ENCODE measurements at regions not wholly inside any gene's neighbourhood (a gene's known extent, or its start where the extent isn't known, plus 50 kb on each side); places are given as distances from the start of the nearest gene placed in this dataset.

DNA sequence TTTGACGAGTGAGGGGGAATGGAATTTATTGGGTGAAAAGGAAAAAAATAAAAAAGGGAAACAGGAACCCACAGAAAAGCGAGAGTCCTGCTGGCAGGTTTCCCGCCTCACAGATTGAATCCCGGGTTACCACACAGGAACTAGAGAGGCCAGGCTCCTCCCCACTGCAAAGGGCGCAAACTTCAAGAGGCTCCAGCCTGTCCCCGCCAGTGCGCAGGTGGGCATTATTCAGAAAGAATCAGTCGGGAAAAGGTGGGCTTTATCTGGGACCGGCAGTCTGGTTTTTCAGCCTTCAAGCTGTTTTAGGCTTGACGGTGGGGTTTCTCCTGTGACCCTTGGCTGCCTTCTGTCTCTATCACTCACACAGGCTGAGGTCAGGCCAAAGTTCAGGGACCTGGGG is 1496.8 kb downstream of the RPA4 start:
- Histone ChIP-seq H3K27me3 (ENCODE audit: control insufficient read depth in 2 of 2, insufficient read depth in 2 of 2, low read length in 2 of 2) (no peaks in the 10 kb centered on the region), H4K20me1 (replicated peaks; ENCODE audit: control insufficient read depth, insufficient read depth, low read length) (no peaks in the 10 kb centered on the region), H3K9ac (ENCODE audit: insufficient read depth in 1 of 2, low read depth in 2 of 2, low read length in 2 of 2) (no peak overlapping the region), H2AFZ (ENCODE audit: low read depth, low read length) (no peak overlapping the region), H3K4me1 (replicated peaks in 1 of 2; ENCODE audit: control insufficient read depth in 2 of 2, insufficient read depth in 2 of 2, low read length in 2 of 2) (no peaks in the 10 kb centered on the region), H3K4me3 (no peak overlapping the region), H3K27ac (ENCODE audit: extremely low read depth, low read depth, low read length) (no peak overlapping the region), H3K9me3 (replicated peaks; ENCODE audit: control insufficient read depth, insufficient read depth, low read depth, low read length) (no peaks in the 10 kb centered on the region), H3K36me3 (ENCODE audit: control insufficient read depth, insufficient read depth, low read length) (no peaks in the 10 kb centered on the region), H3K9me1 (ENCODE audit: control insufficient read depth, insufficient read depth, low read length) (no peaks in the 10 kb centered on the region), H3K4me2 (ENCODE audit: insufficient read depth, low read length) (no peak overlapping the region), H3K79me2 (ENCODE audit: control insufficient read depth, insufficient read depth, low read length) (no peaks in the 10 kb centered on the region)
- no TSS peak for BruUV-seq (replicated peaks)
- POLR2A ChIA-PET, result no interaction called here
- CTCF ChIA-PET (ENCODE audit: low intra/inter-chr PET ratio), result no interaction called here
- intact Hi-C loops (cut with micrococcal nuclease), result no loop called here
- no peak for ATAC-seq
- in situ Hi-C loops (cut with MboI), result no loop called here
- no peak for DNase-seq (ENCODE audit: extremely low read depth in 1 of 4, low spot score in 3 of 4)
- FAIRE-seq, result no peak
- TF ChIP-seq TAF15 (IDR thresholded peaks at IDR 0.05; ENCODE audit: low read depth, low read length) (no peak), ZNF165 (CRISPR knock-in tag; IDR thresholded peaks at IDR 0.05; ENCODE audit: borderline replicate concordance) (no peak), SIRT6 (IDR thresholded peaks at IDR 0.05; ENCODE audit: low read depth, low read length) (no peak), NCOA4 (IDR thresholded peaks at IDR 0.05; ENCODE audit: partially characterized antibody) (no peak), BRD4 (IDR thresholded peaks at IDR 0.05) (no peak), THRA (IDR thresholded peaks at IDR 0.05) (no peak), MBD2 (IDR thresholded peaks at IDR 0.05; ENCODE audit: borderline replicate concordance, low read depth) (no peak), CREB1 (IDR thresholded peaks at IDR 0.05) (no peak), CREB1 (CRISPR knock-in tag; IDR thresholded peaks at IDR 0.05) (no peak), ZNF384 (IDR thresholded peaks at IDR 0.05; ENCODE audit: low read depth, low read length) (no peak), ZNF507 (tag; conservative IDR thresholded peaks at IDR 0.05) (no peak), FOXK1 (CRISPR knock-in tag; IDR thresholded peaks at IDR 0.05; ENCODE audit: borderline replicate concordance) (no peak)
- TF ChIP-seq, protein P1, sequence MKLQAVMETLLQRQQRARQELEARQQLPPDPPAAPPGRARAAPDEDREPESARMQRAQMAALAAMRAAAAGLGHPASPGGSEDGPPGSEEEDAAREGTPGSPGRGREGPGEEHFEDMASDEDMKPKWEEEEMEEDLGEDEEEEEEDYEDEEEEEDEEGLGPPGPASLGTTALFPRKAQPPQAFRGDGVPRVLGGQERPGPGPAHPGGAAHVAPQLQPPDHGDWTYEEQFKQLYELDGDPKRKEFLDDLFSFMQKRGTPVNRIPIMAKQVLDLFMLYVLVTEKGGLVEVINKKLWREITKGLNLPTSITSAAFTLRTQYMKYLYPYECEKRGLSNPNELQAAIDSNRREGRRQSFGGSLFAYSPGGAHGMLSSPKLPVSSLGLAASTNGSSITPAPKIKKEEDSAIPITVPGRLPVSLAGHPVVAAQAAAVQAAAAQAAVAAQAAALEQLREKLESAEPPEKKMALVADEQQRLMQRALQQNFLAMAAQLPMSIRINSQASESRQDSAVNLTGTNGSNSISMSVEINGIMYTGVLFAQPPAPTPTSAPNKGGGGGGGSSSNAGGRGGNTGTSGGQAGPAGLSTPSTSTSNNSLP (IDR thresholded peaks at IDR 0.05; ENCODE audit: borderline replicate concordance, low read depth, low read length), result no peak
- TF ChIP-seq, protein P2, sequence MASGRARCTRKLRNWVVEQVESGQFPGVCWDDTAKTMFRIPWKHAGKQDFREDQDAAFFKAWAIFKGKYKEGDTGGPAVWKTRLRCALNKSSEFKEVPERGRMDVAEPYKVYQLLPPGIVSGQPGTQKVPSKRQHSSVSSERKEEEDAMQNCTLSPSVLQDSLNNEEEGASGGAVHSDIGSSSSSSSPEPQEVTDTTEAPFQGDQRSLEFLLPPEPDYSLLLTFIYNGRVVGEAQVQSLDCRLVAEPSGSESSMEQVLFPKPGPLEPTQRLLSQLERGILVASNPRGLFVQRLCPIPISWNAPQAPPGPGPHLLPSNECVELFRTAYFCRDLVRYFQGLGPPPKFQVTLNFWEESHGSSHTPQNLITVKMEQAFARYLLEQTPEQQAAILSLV (tag; IDR thresholded peaks at IDR 0.05), result no peak
- TF ChIP-seq, protein P3, sequence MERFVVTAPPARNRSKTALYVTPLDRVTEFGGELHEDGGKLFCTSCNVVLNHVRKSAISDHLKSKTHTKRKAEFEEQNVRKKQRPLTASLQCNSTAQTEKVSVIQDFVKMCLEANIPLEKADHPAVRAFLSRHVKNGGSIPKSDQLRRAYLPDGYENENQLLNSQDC (CRISPR knock-in tag; IDR thresholded peaks at IDR 0.05), result no peak
- 0% methylated on average over 9 of the region's 10 CpGs for WGBS (ENCODE audit: insufficient coverage, low coverage, missing lambda C conversion rate)
